AG04450 (cell line): ENCODE measurements at regions not wholly inside any gene's neighbourhood (a gene's known extent, or its start where the extent isn't known, plus 50 kb on each side); places are given as distances from the start of the nearest gene placed in this dataset.

ENCODE experiments used
- CTCF ChIA-PET: fragments of 300-600, 350-600 bp; formaldehyde crosslinking; extraction: SDS; loops from one replicate; lab custom pipeline; 2022; ENCODE audit warnings: antibody characterized with exemption, inconsistent platforms; lab: Charles Lee
- POLR2A ChIA-PET: fragments of 350-600 bp; formaldehyde crosslinking; extraction: SDS; loops from one replicate; lab custom pipeline; 2021; ENCODE audit warnings: antibody characterized with exemption, inconsistent platforms; lab: Yijun Ruan, JAX
- DNase-seq: peaks from one replicate; pipeline ENCODE4 v3.0.0-alpha.2; 2011; ENCODE audit warnings: low read depth, low spot score
- H3K27ac ChIP-seq: one replicate; pipeline ENCODE4 v1.5.1; 2012; ENCODE audit warnings: low read depth, low read length, control low read depth
- H3K27me3 ChIP-seq: one replicate; pipeline ENCODE4 v1.6.0; 2012; ENCODE audit warnings: low read length; ENCODE audit not compliant: control insufficient read depth, insufficient read depth
- H3K4me3 ChIP-seq: 2 replicates; pipeline ENCODE4 v1.5.1; 2011; ENCODE audit warnings: mild to moderate bottlenecking, low read depth, low read length, control low read depth
- H3K9me3 ChIP-seq: 2 replicates; pipeline ENCODE4 v1.5.1; 2012; ENCODE audit warnings: low read length; ENCODE audit not compliant: control insufficient read depth, insufficient read depth
- CTCF ChIP-seq: IDR thresholded peaks from 2 replicates; pipeline ENCODE4 v1.5.1; 2011; ENCODE audit warnings: low read depth, low read length, control low read depth, inconsistent platforms

GRCh38 chr4:23629421-23629820 lies 260.4 kb downstream of the PPARGC1A start:
- ChIA-PET CTCF (no interaction called here), POLR2A (no interaction called here)
- Histone ChIP-seq H3K27me3 (no peaks in the 10 kb centered on the region), H3K27ac (no peak overlapping the region), H3K9me3 (no peaks in the 10 kb centered on the region), H3K4me3 (no peak overlapping the region)
- TF ChIP-seq CTCF: no peak
- DNase-seq: no peak

GRCh38 chr4:23614284-23614892 lies 275.5 kb downstream of the PPARGC1A start:
- H3K27me3 ChIP-seq: no peaks in the 10 kb centered on the region
- no peak for DNase-seq
- no peak overlapping the region for H3K4me3 ChIP-seq
- H3K27ac ChIP-seq: no peak overlapping the region
- POLR2A ChIA-PET: no interaction called here
- TF ChIP-seq CTCF: 0 out of 2 replicates have a peak, but pooled peaks have one; percentile 10
- no peaks in the 10 kb centered on the region for H3K9me3 ChIP-seq
- CTCF ChIA-PET: no interaction called here

GRCh38 chr4:23613782-23614181 lies 276.1 kb downstream of the PPARGC1A start:
- Histone ChIP-seq H3K27me3 (no peaks in the 10 kb centered on the region), H3K9me3 (no peaks in the 10 kb centered on the region), H3K27ac (no peak overlapping the region), H3K4me3 (no peak overlapping the region)
- CTCF ChIA-PET: no interaction called here
- POLR2A ChIA-PET: no interaction called here
- no peak for DNase-seq
- no peak for TF ChIP-seq CTCF

- no peaks in the 10 kb centered on the region for H3K9me3 ChIP-seq
- H3K27me3 ChIP-seq: no peaks in the 10 kb centered on the region
- TF ChIP-seq CTCF: no peak
- ChIA-PET POLR2A (no interaction called here), CTCF (no interaction called here)
- no peak overlapping the region for H3K27ac ChIP-seq
- H3K4me3 ChIP-seq: no peak overlapping the region
- no peak for DNase-seq
Observed at GRCh38 chr4:23602720-23603119, 287.1 kb downstream of the PPARGC1A start.

GRCh38 chr4:23594125-23594524 lies 295.7 kb downstream of the PPARGC1A start:
- Histone ChIP-seq H3K9me3 (no peaks in the 10 kb centered on the region), H3K27ac (no peak overlapping the region), H3K27me3 (no peaks in the 10 kb centered on the region), H3K4me3 (no peak overlapping the region)
- no peak for DNase-seq
- TF ChIP-seq CTCF: no peak
- ChIA-PET CTCF (no interaction called here), POLR2A (no interaction called here)
